HCT116 (cell line): ENCODE measurements at regions not wholly inside any gene's neighbourhood (a gene's known extent, or its start where the extent isn't known, plus 50 kb on each side); places are given as distances from the start of the nearest gene placed in this dataset.

Experiments
- ATAC-seq: fragments of 200-7000 bp; cut with Tn5 transposase; 2 replicates; pipeline ENCODE4 v1.9.1; 2020; ENCODE audit warnings: mild to moderate bottlenecking, moderate library complexity
- BruUV-seq: library from RNA; stranded (reverse); fragments of 400-500 nt; replicated peaks from 2 replicates; lab custom pipeline; 2021; lab: Mats Ljungman, UMichigan
- CTCF ChIA-PET: fragments of 300-600 bp; sonication (Branson Sonifier 250); formaldehyde crosslinking; loops from one replicate; lab custom pipeline; 2021; ENCODE audit warnings: antibody characterized with exemption; lab: Charles Lee
- POLR2A ChIA-PET: fragments of 300-600, 350-600 bp; sonication (Branson Sonifier 250); formaldehyde crosslinking; loops from one replicate; lab custom pipeline; 2021; ENCODE audit warnings: antibody characterized with exemption; lab: Charles Lee
- RAD21 ChIA-PET, 2 experiments: fragments of 300-600 bp; sonication (Branson Sonifier 250); formaldehyde crosslinking; loops; one replicate each; lab custom pipeline; 2023; ENCODE audit warnings: low total read pairs in 2 of 2; ENCODE audit not compliant: uncharacterized antibody in 2 of 2, unreplicated experiment in 2 of 2, low non-redundant PET in 1 of 2; lab: Charles Lee
- DNase-seq: peaks from one replicate; pipeline ENCODE4 v3.0.0-alpha.2; 2010; ENCODE audit warnings: low read depth, low spot score
- H2AFZ ChIP-seq: fragments of 200-600 bp; shearing (Covaris generic), sonication (generic); 2 replicates; pipeline ENCODE4 v1.6.1; 2017; ENCODE audit warnings: low read depth, mixed run types, mixed read lengths, antibody characterized with exemption, low read length; ENCODE audit not compliant: poor library complexity, severe bottlenecking
- H3K27ac ChIP-seq: 2 replicates; pipeline ENCODE4 v1.5.1; 2012; ENCODE audit warnings: low read depth, low read length
- H3K27me3 ChIP-seq: fragments of 200-600 bp; sonication (generic); 2 replicates; pipeline ENCODE4 v1.6.1; 2016; ENCODE audit warnings: mixed run types, low read length, mixed read lengths; ENCODE audit not compliant: insufficient read depth
- H3K36me3 ChIP-seq, 2 experiments: fragments of 200-500 bp in 1 of 2; fragments of 200-600 bp in 1 of 2; sonication (Bioruptor generic) in 1 of 2; sonication (generic) in 1 of 2; 2 replicates each; pipeline versions ENCODE4 v1.5.1 to v1.6.1; 2014 to 2016; ENCODE audit warnings: low read length in 2 of 2, inconsistent platforms in 1 of 2, mixed read lengths in 1 of 2, mixed run types in 1 of 2; ENCODE audit not compliant: insufficient read depth in 2 of 2, control insufficient read depth in 1 of 2
- H3K4me1 ChIP-seq, 2 experiments: fragments of 200-600 bp in 1 of 2; sonication (generic) in 1 of 2; 2 replicates each; pipeline versions ENCODE4 v1.5.1 to v1.6.1; 2012 to 2017; ENCODE audit warnings: low read length in 2 of 2, inconsistent platforms in 1 of 2, mild to moderate bottlenecking in 1 of 2, mixed read lengths in 1 of 2, mixed run types in 1 of 2, moderate library complexity in 1 of 2; ENCODE audit not compliant: insufficient read depth in 2 of 2, control insufficient read depth in 1 of 2
- H3K4me2 ChIP-seq: fragments of 200-600 bp; sonication (generic); 2 replicates; pipeline ENCODE4 v1.6.1; 2017; ENCODE audit warnings: mixed run types, low read length, mixed read lengths
- H3K4me3 ChIP-seq, 2 experiments: fragments of 200-600 bp in 1 of 2; sonication (generic) in 1 of 2; replicated peaks in 1 of 2; 2 replicates each; pipeline ENCODE4 v1.5.1; 2011 to 2016; ENCODE audit warnings: low read length in 2 of 2, control low read depth in 1 of 2, low read depth in 1 of 2, mild to moderate bottlenecking in 1 of 2, mixed read lengths in 1 of 2, mixed run types in 1 of 2
- H3K79me2 ChIP-seq: fragments of 200-600 bp; sonication (generic); 2 replicates; pipeline ENCODE4 v1.6.1; 2017; ENCODE audit warnings: mild to moderate bottlenecking, mixed run types, low read length, moderate library complexity, mixed read lengths; ENCODE audit not compliant: insufficient read depth
- H3K9ac ChIP-seq: fragments of 200-600 bp; sonication (generic); 2 replicates; pipeline ENCODE4 v1.6.1; 2016; ENCODE audit warnings: low read length, mixed read lengths
- H3K9me2 ChIP-seq: fragments of 200-600 bp; sonication (generic), shearing (Covaris generic); 2 replicates; pipeline ENCODE4 v1.6.1; 2017; ENCODE audit warnings: mixed run types, mild to moderate bottlenecking, moderate library complexity; ENCODE audit not compliant: insufficient read depth
- H3K9me3 ChIP-seq, 2 experiments: fragments of 200-500 bp in 1 of 2; fragments of 200-600 bp in 1 of 2; sonication (Bioruptor generic) in 1 of 2; sonication (generic) in 1 of 2; 2 replicates each; pipeline ENCODE4 v1.6.1; 2014 to 2017; ENCODE audit warnings: low read length in 2 of 2, mixed read lengths in 2 of 2, inconsistent platforms in 1 of 2, low read depth in 1 of 2, mild to moderate bottlenecking in 1 of 2, mixed run types in 1 of 2, moderate library complexity in 1 of 2; ENCODE audit not compliant: control insufficient read depth in 1 of 2, insufficient read depth in 1 of 2
- H4K20me1 ChIP-seq: fragments of 200-600 bp; sonication (generic), shearing (Covaris generic); 2 replicates; pipeline ENCODE4 v1.6.1; 2017; ENCODE audit warnings: mixed run types, mild to moderate bottlenecking, moderate library complexity; ENCODE audit not compliant: insufficient read depth
- CTCF ChIP-seq, 3 experiments: fragments of 200-600 bp in 1 of 3; sonication (generic) in 1 of 3; IDR thresholded peaks in 2 of 3; conservative IDR thresholded peaks in 1 of 3; 2 replicates each; pipeline ENCODE4 v1.5.1; 2012 to 2017; ENCODE audit warnings: low read depth in 2 of 3, low read length in 2 of 3, antibody characterized with exemption in 1 of 3, borderline replicate concordance in 1 of 3, control low read depth in 1 of 3, mild to moderate bottlenecking in 1 of 3, mixed read lengths in 1 of 3, mixed run types in 1 of 3, moderate library complexity in 1 of 3; ENCODE audit not compliant: insufficient read depth in 1 of 3
- ELF1 ChIP-seq: IDR thresholded peaks from 2 replicates; pipeline ENCODE4 v1.6.1; 2012; ENCODE audit warnings: low read depth, borderline replicate concordance
- FOSL1 ChIP-seq: IDR thresholded peaks from 2 replicates; pipeline ENCODE4 v1.6.1; 2012; ENCODE audit warnings: low read depth
- JUND ChIP-seq: IDR thresholded peaks from 2 replicates; pipeline ENCODE4 v1.6.1; 2012
- SP1 ChIP-seq: IDR thresholded peaks from 2 replicates; pipeline ENCODE4 v1.6.1; 2012; ENCODE audit warnings: low read depth
- TCF7L2 ChIP-seq: IDR thresholded peaks from 2 replicates; pipeline ENCODE4 v1.7.0; 2011; ENCODE audit warnings: borderline replicate concordance, inconsistent platforms; ENCODE audit not compliant: insufficient read depth, insufficient read length; ENCODE audit errors: extremely low read depth
- ZBTB33 ChIP-seq: IDR thresholded peaks from 2 replicates; pipeline ENCODE4 v1.6.1; 2011; ENCODE audit warnings: mild to moderate bottlenecking, low read length, moderate library complexity; ENCODE audit not compliant: insufficient replicate concordance; ENCODE audit errors: extremely low read depth
- ZNF274 ChIP-seq: fragments of 200-500 bp; sonication (Bioruptor generic); IDR thresholded peaks from 2 replicates; pipeline ENCODE4 v1.6.1; 2014; ENCODE audit warnings: mild to moderate bottlenecking, low read depth, low read length, inconsistent platforms
- intact Hi-C: fragments of 100-400 bp; cut with micrococcal nuclease; formaldehyde crosslinking; loops from 2 replicates; pipeline ENCODE4 v1.10.0; 2022

- Histone ChIP-seq H4K20me1 (no peaks in the 10 kb centered on the region), H3K4me1 (no peaks in the 10 kb centered on the region), H3K36me3 (no peaks in the 10 kb centered on the region), H3K27me3 (no peaks in the 10 kb centered on the region), H2AFZ (no peak overlapping the region), H3K79me2 (no peaks in the 10 kb centered on the region), H3K4me3 (no peak overlapping the region), H3K9me2 (no peaks in the 10 kb centered on the region), H3K4me2 (no peak overlapping the region), H3K9ac (no peak overlapping the region), H3K9me3 (no peaks in the 10 kb centered on the region), H3K27ac (no peak overlapping the region)
- ATAC-seq, result no peak
- RAD21 ChIA-PET, result no interaction called here
- POLR2A ChIA-PET, result no interaction called here
- CTCF ChIA-PET, result no interaction called here
- intact Hi-C loops, result no loop called here
- DNase-seq, result no peak
- no TSS peak for BruUV-seq
- TF ChIP-seq TCF7L2 (no peak), CTCF (IDR thresholded peaks at IDR 0.05 in 2 of 3, conservative IDR thresholded peaks at IDR 0.05 in 1 of 3; ENCODE audit: borderline replicate concordance in 1 of 3, insufficient read depth in 1 of 3, low read depth in 2 of 3, low read length in 2 of 3) (no peak), ZNF274 (no peak), FOSL1 (no peak), ZBTB33 (no peak), JUND (no peak), SP1 (no peak), ELF1 (no peak)
These were observed 206.7 kb downstream of the CLIC5 start for GRCh38 chr6:45808917-45809316.
